H1 (cell line): ENCODE measurements at regions not wholly inside any gene's neighbourhood (a gene's known extent, or its start where the extent isn't known, plus 50 kb on each side); places are given as distances from the start of the nearest gene placed in this dataset.

Source experiments
- CTBP2 ChIP-seq: IDR thresholded peaks from 2 replicates; pipeline ENCODE4 v1.7.0; 2011; ENCODE audit warnings: borderline replicate concordance, mild to moderate bottlenecking, moderate library complexity, mixed read lengths, low read length; ENCODE audit not compliant: insufficient read depth, insufficient read length
- EGR1 ChIP-seq: IDR thresholded peaks from 2 replicates; pipeline ENCODE4 v1.6.1; 2011; ENCODE audit warnings: low read depth, low read length, borderline replicate concordance
- EP300 ChIP-seq, 2 experiments: IDR thresholded peaks; 1 replicate in 1 of 2; 2 replicates in 1 of 2; pipeline ENCODE4 v1.6.1; 2011 to 2012; ENCODE audit warnings: low read depth in 2 of 2, low read length in 2 of 2, mild to moderate bottlenecking in 2 of 2, borderline replicate concordance in 1 of 2, inconsistent platforms in 1 of 2, moderate library complexity in 1 of 2
- KDM5A ChIP-seq: fragments of 200-600 bp; IDR thresholded peaks from 2 replicates; pipeline ENCODE4 v1.7.1; 2012; ENCODE audit warnings: mild to moderate bottlenecking, low read length, inconsistent platforms, mixed read lengths
- NRF1 ChIP-seq: IDR thresholded peaks from 2 replicates; pipeline ENCODE4 v1.6.1; 2011; ENCODE audit warnings: mild to moderate bottlenecking, low read depth, low read length, improper control_type of control experiment
- POU5F1 ChIP-seq: IDR thresholded peaks from 2 replicates; pipeline ENCODE4 v1.6.1; 2011; ENCODE audit warnings: low read depth, mild to moderate bottlenecking, low read length, moderate library complexity
- SP1 ChIP-seq: IDR thresholded peaks from 2 replicates; pipeline ENCODE4 v1.6.1; 2011; ENCODE audit warnings: low read depth, low read length
- TF ChIP-seq, protein P1 (sequence below): fragments of 300-600 bp; sonication (generic); IDR thresholded peaks from 2 replicates; pipeline ENCODE4 v1.7.1; 2012; ENCODE audit warnings: low read length, moderate library complexity, mild to moderate bottlenecking, inconsistent platforms; ENCODE audit not compliant: insufficient replicate concordance
- TF ChIP-seq, protein P2 (sequence below): IDR thresholded peaks from 2 replicates; pipeline ENCODE4 v1.6.1; 2011; ENCODE audit warnings: low read depth, mild to moderate bottlenecking, low read length; ENCODE audit not compliant: insufficient read depth

DNA sequence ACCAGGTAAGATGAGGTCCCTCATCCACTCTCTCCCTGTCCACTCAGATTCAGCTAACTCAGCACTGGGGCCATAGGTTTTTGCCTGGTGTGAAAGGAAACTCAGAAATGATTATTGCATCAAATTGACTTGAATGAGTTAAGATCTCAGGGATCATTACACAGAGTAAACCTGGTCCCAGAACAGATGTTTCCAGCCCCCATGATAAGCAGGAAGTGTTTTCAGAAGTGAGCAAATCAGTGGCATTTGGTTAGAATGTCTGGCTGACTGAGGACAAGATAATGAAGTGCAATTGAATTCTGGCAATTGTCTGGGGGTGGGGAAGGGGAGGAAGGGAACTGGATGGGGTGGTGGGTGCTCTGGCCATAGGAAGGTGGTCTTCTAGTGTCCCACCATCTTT, 108.0 kb downstream of the CHIC2 start (continued):
- TF ChIP-seq, protein P1, sequence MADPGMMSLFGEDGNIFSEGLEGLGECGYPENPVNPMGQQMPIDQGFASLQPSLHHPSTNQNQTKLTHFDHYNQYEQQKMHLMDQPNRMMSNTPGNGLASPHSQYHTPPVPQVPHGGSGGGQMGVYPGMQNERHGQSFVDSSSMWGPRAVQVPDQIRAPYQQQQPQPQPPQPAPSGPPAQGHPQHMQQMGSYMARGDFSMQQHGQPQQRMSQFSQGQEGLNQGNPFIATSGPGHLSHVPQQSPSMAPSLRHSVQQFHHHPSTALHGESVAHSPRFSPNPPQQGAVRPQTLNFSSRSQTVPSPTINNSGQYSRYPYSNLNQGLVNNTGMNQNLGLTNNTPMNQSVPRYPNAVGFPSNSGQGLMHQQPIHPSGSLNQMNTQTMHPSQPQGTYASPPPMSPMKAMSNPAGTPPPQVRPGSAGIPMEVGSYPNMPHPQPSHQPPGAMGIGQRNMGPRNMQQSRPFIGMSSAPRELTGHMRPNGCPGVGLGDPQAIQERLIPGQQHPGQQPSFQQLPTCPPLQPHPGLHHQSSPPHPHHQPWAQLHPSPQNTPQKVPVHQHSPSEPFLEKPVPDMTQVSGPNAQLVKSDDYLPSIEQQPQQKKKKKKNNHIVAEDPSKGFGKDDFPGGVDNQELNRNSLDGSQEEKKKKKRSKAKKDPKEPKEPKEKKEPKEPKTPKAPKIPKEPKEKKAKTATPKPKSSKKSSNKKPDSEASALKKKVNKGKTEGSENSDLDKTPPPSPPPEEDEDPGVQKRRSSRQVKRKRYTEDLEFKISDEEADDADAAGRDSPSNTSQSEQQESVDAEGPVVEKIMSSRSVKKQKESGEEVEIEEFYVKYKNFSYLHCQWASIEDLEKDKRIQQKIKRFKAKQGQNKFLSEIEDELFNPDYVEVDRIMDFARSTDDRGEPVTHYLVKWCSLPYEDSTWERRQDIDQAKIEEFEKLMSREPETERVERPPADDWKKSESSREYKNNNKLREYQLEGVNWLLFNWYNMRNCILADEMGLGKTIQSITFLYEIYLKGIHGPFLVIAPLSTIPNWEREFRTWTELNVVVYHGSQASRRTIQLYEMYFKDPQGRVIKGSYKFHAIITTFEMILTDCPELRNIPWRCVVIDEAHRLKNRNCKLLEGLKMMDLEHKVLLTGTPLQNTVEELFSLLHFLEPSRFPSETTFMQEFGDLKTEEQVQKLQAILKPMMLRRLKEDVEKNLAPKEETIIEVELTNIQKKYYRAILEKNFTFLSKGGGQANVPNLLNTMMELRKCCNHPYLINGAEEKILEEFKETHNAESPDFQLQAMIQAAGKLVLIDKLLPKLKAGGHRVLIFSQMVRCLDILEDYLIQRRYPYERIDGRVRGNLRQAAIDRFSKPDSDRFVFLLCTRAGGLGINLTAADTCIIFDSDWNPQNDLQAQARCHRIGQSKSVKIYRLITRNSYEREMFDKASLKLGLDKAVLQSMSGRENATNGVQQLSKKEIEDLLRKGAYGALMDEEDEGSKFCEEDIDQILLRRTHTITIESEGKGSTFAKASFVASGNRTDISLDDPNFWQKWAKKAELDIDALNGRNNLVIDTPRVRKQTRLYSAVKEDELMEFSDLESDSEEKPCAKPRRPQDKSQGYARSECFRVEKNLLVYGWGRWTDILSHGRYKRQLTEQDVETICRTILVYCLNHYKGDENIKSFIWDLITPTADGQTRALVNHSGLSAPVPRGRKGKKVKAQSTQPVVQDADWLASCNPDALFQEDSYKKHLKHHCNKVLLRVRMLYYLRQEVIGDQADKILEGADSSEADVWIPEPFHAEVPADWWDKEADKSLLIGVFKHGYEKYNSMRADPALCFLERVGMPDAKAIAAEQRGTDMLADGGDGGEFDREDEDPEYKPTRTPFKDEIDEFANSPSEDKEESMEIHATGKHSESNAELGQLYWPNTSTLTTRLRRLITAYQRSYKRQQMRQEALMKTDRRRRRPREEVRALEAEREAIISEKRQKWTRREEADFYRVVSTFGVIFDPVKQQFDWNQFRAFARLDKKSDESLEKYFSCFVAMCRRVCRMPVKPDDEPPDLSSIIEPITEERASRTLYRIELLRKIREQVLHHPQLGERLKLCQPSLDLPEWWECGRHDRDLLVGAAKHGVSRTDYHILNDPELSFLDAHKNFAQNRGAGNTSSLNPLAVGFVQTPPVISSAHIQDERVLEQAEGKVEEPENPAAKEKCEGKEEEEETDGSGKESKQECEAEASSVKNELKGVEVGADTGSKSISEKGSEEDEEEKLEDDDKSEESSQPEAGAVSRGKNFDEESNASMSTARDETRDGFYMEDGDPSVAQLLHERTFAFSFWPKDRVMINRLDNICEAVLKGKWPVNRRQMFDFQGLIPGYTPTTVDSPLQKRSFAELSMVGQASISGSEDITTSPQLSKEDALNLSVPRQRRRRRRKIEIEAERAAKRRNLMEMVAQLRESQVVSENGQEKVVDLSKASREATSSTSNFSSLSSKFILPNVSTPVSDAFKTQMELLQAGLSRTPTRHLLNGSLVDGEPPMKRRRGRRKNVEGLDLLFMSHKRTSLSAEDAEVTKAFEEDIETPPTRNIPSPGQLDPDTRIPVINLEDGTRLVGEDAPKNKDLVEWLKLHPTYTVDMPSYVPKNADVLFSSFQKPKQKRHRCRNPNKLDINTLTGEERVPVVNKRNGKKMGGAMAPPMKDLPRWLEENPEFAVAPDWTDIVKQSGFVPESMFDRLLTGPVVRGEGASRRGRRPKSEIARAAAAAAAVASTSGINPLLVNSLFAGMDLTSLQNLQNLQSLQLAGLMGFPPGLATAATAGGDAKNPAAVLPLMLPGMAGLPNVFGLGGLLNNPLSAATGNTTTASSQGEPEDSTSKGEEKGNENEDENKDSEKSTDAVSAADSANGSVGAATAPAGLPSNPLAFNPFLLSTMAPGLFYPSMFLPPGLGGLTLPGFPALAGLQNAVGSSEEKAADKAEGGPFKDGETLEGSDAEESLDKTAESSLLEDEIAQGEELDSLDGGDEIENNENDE: no peak
- TF ChIP-seq EGR1 (no peak), NRF1 (no peak), POU5F1 (no peak), CTBP2 (no peak), KDM5A (no peak), SP1 (no peak), EP300 (IDR thresholded peaks at IDR 0.05; ENCODE audit: borderline replicate concordance in 1 of 2, low read depth in 2 of 2, low read length in 2 of 2) (no peak)
- TF ChIP-seq, protein P2, sequence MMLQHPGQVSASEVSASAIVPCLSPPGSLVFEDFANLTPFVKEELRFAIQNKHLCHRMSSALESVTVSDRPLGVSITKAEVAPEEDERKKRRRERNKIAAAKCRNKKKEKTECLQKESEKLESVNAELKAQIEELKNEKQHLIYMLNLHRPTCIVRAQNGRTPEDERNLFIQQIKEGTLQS: no peak
